Left colon (tissue), 2 donors: ENCODE measurements at regions not wholly inside any gene's neighbourhood (a gene's known extent, or its start where the extent isn't known, plus 50 kb on each side); places are given as distances from the start of the nearest gene placed in this dataset.
A peak's percentile ranks its signal among the peaks of the same experiment; 100 is the strongest.
"Not testable (repeated sequence)": the region's sequence is repeated elsewhere in the genome, so short reads cannot be mapped to it uniquely, and the experiment has no call there.

ENCODE experiments used
- ATAC-seq: fragments of 200-7000 bp; cut with Tn5 transposase; one replicate; pipeline ENCODE4 v1.9.1; 2020; ENCODE audit warnings: mild to moderate bottlenecking, moderate library complexity
- DNase-seq, 2 donors: peaks; one replicate each; pipeline ENCODE4 v3.0.0-alpha.2; 2020
- intact Hi-C, 2 donors: fragments of 100-400 bp; cut with DNase I in 1 of 2; cut with micrococcal nuclease in 1 of 2; formaldehyde crosslinking; loops; one replicate each; pipeline versions ENCODE4 v1.11.2 to v1.14.0; 2022; cut with DNase I, micrococcal nuclease
- donor health status: DM: no; HTN: no; CAD: no.
- donor health status: DM: yes; HTN: yes; CAD: no.

- intact Hi-C loops: no loop called here
- DNase-seq (no peak), ATAC-seq (no peak)
Observed at GRCh38 chr9:111276431-111277128, 53.4 kb downstream of the OR2K2 start.

- intact Hi-C loops: no loop called here
- no peak for ATAC-seq
- DNase-seq: no peak
Observed at GRCh38 chr9:111274737-111275136, 55.3 kb downstream of the OR2K2 start.

- no peak for DNase-seq
- intact Hi-C loops: no loop called here
- ATAC-seq: no peak
Observed at GRCh38 chr9:111272581-111272980, 57.4 kb downstream of the OR2K2 start.

- DNase-seq (no peak), ATAC-seq (no peak)
- intact Hi-C loops: no loop called here
Observed at GRCh38 chr9:111271481-111272080, 58.4 kb downstream of the OR2K2 start.

GRCh38 chr9:111271047-111271446 is 59.0 kb downstream of the OR2K2 start:
- intact Hi-C loops: no loop called here
- ATAC-seq (no peak), DNase-seq (no peak)

GRCh38 chr9:111266024-111266423 is 64.0 kb downstream of the OR2K2 start:
- DNase-seq, intact Hi-C loops, ATAC-seq: not testable (repeated sequence)

GRCh38 chr9:111263116-111263515 is 66.9 kb downstream of the OR2K2 start:
- intact Hi-C loops: no loop called here
- DNase-seq: no peak
- no peak for ATAC-seq

GRCh38 chr9:111258875-111259271 is 71.2 kb downstream of the OR2K2 start:
- DNase-seq (no peak), ATAC-seq (no peak)
- intact Hi-C loops: no loop called here

GRCh38 chr9:111258209-111258874 is 71.7 kb downstream of the OR2K2 start:
- intact Hi-C loops: no loop called here
- DNase-seq: no peak
- ATAC-seq: peak; percentile 56

- no peak for ATAC-seq
- intact Hi-C loops: no loop called here
Observed at GRCh38 chr9:111253742-111254437, 76.1 kb downstream of the OR2K2 start.

GRCh38 chr9:111250875-111251842 is 78.9 kb downstream of the OR2K2 start:
- ATAC-seq: no peak
- DNase-seq: no peak
- intact Hi-C loops: no loop called here

More at GRCh38 chr9:111253742-111254437, 76.1 kb downstream of the OR2K2 start:
- DNase-seq: no peak

GRCh38 chr9:111237447-111237846 is 92.6 kb downstream of the OR2K2 start:
- DNase-seq (no peak), ATAC-seq (no peak)
- intact Hi-C loops: no loop called here

GRCh38 chr9:111236332-111236731 is 93.7 kb downstream of the OR2K2 start:
- no peak for ATAC-seq
- intact Hi-C loops: no loop called here
- DNase-seq: no peak

GRCh38 chr9:111233963-111234362 is 96.1 kb downstream of the OR2K2 start:
- ATAC-seq (no peak), DNase-seq (no peak)
- intact Hi-C loops: no loop called here

GRCh38 chr9:111232997-111233790 is 96.8 kb downstream of the OR2K2 start:
- intact Hi-C loops: no loop called here
- no peak for ATAC-seq
- peak in 1 of 2 donors; percentile 7 for DNase-seq

- ATAC-seq (no peak), DNase-seq (no peak)
- intact Hi-C loops: no loop called here
Observed at GRCh38 chr9:111231801-111232580, 98.0 kb downstream of the OR2K2 start.

- intact Hi-C loops: no loop called here
- no peak for ATAC-seq
- no peak for DNase-seq
Observed at GRCh38 chr9:111222757-111223156, 107.3 kb downstream of the OR2K2 start.
